Epithelial cell of prostate (primary cell): ENCODE measurements at regions not wholly inside any gene's neighbourhood (a gene's known extent, or its start where the extent isn't known, plus 50 kb on each side); places are given as distances from the start of the nearest gene placed in this dataset.

Experiments used
- DNase-seq: peaks from one replicate; pipeline ENCODE4 v3.0.0-alpha.2; 2011; ENCODE audit warnings: low read depth, low spot score
- H3K27ac ChIP-seq: fragments of 450-650 bp; 2 replicates; pipeline ENCODE4 v1.5.1; 2017; ENCODE audit warnings: mild to moderate bottlenecking

DNA sequence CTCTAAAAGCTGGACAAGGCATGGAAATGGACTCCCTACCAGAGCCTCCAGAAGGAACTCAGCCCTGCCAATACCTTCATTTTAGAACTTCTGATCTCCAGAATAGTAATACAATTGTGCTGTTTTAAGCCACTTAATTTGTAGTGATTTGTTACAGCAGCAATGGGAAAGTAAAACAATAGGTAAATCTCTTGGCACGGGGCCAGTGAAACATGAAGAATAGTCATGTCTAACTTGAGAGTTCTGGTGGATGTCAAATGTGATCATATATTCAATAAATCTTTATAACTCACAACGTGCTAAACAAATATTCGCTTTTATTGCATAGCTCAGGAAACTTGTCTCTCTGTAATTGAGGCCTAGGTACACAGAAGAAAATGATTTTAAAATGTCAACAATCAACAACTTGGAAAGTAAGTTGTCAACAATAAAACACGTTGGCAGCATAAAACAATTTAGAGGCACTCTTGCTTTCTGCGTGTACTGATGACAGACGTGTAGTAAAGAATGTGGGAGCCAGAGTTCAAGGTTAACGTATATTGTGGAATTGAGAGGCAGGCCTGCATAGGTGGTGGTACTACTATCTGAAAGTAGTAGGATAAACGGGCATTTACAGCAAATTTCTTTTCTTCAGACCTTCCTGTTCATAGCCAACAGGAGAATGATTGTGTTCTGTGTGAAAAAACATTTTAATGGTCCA lies 140.5 kb upstream of the OPRM1 start:
- H3K27ac ChIP-seq = no peak overlapping the region
- no peak for DNase-seq

DNA sequence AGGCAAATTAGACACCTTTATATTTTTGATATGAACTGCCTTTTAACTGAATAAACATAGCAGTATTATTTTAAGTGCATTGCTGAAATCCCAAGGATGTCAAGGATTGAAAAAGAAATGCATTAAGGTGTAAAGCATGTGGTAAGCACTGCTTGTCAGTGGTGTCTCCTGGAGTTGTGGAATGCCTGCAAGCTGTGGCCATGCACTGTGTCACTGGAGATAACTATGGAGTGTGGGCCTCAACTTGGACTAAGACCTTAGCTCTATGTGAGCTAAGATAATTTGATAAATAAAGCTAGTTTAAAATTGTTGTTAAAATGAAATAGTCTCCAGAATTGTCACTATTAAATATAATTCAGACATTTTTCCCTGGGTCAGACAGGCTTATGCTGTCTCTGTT lies 156.6 kb upstream of the OPRM1 start:
- H3K27ac ChIP-seq = no peak overlapping the region
- no peak for DNase-seq

DNA sequence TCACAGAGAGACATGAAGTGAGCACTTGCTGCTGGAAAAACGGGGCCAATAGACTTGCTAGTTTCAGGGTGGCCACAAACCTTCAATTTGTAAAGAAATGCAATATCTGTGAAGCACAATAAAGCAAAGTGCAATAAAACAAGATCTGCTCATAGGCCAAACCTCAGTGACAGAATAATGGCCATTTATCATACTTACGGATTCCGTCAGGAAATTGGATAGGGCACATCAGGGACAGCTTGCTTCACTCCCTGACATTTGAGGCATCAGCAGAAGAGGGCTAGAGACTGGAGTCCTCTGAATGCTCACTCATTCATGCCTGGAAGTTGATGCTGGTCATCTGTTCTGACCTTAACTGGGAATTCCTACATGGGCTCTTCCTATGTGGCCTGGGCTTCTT lies 165.5 kb upstream of the OPRM1 start:
- DNase-seq = no peak

DNA sequence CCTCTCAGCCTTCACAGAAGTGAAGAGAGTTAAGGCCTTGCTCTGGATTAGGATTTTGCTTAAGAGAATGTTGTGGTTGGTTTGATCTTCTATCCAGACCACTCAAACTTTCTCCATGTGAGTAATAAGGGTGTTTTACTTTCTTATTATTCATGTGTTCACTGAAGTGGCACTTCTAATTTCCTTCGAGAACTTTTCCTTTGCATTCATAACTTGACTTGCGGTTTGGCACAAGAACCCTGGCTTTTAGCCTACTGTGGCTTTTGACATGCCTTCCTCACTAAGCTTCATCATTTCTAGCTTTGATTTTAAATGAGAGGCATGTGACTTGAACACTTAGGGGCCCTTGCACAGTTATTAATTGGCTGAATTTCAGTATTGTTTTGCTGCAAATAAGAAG lies 166.1 kb upstream of the OPRM1 start:
- DNase-seq = no peak
- H3K27ac ChIP-seq = no peak overlapping the region

More for the DNA sequence above, 165.5 kb upstream of the OPRM1 start:
- H3K27ac ChIP-seq = no peak overlapping the region

DNA sequence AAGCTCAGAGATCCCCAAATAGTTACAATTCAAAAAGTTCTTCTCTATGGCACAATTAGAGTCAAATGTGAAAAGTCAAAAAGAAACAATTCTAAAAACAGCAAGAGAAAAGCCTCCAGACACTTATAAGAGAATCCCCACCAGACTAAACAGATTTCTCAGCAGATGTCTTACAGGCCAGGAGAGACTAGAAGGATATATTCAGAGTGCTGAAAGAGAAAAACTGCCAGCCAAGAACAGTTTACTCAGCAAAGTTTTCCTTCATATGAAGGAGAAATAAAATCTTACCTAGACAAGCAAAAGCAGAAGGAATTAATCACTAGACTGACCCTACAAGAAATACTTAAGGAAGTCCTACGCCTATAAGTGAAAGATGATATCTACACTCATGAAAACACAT lies 176.1 kb upstream of the OPRM1 start:
- H3K27ac ChIP-seq = no peak overlapping the region
- no peak for DNase-seq

DNA sequence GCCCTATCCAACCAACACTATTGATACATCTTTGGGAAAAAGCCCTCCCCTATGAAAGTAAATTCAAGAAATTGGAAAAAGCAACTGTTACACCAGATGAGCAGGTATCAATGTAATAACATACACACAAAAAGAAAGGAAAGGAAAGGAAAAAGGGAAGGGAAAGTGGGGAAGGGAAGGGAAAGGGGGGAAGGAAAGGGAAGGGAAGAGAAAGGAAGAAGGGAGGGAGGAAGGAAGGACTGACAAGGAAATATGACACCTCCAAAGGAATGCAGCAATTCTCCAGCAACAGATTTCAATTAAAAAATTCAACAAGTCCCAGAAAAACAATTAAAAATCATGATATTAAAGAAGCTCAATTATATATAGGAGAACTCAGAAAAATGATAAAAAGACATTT lies 176.9 kb upstream of the OPRM1 start:
- H3K27ac ChIP-seq = no peak overlapping the region
- no peak for DNase-seq

DNA sequence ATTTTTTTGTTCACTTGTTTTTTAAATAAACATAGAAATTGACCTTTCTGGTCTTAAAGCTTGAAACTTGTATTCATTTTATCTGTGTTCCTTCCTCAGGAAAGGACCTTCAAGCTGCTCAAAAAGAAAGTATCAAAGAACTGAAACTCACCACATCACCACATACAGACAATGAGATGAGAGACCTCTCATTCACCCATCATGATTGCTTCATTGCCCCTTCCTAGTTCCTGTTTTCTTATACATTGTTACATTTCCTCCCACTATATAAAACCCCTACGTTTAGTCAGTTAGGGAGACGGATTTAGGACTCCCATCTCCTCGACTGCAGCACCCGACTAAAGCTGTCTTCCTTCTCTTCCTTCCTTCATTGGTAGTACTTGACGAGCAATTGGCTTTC lies 180.5 kb upstream of the OPRM1 start:
- no peak overlapping the region for H3K27ac ChIP-seq

DNA sequence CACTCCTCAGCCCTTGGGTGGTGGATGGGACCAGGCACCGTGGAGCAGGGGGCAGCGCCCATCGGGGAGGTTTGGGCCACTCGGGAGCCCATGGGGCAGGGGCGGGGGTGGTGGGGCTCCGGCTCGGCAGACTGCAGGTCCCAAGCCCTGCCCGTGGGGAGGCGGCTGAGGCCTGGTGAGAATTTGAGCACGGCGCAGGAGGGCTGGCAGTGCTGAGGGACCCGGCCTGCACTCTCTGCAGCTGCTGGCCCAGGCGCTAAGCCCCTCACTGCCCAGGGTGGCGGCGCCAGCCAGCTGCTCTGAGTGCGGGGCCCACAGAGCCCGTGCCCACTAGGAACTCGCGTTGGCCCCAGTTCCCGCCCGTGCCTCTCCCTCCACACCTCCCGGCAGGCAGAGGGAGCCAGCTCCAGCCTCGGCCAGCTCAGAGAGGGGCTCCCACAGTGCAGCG lies 182.1 kb upstream of the OPRM1 start:
- no peak overlapping the region for H3K27ac ChIP-seq

More for the DNA sequence above, 180.5 kb upstream of the OPRM1 start:
- no peak for DNase-seq

DNA sequence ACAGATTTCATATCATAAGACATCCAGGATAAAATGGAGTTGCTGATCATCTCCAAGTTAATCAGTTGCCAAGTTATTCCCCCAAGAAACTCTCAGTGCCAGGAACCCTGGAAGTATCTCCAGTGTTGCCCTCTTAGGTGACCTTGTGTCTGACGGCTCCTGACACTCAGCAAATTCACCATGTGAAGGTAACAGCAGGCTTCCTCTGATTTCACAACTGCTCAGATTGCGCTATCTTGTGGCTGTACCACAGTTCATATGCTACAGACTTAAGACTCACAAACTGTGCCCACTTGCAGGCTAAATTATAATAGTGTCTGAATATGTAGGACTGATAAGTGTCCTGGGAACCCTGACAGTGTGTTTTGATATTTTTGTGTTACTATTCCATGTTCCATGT lies 186.6 kb upstream of the OPRM1 start:
- DNase-seq = no peak
- H3K27ac ChIP-seq = no peak overlapping the region

More for the DNA sequence above, 182.1 kb upstream of the OPRM1 start:
- DNase-seq = no peak

DNA sequence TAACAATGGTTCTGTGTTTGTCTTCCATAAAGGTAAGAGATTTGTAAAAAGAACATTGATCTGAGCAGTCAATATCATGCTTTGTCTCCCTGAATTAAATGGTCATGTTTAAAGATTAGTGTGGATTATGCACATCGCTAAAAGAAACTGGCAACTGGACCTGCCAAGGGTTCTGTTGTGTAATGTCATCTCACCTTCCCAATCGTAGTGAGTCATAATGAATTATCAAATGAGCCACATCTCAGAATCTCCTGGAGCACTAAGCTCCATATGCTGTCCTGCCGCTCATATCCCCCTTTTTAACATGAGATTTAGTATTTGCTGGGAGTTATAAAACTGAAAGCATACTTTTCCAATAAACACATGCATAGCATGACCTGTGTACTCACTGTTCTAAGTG lies 187.0 kb upstream of the OPRM1 start:
- DNase-seq = no peak
- no peak overlapping the region for H3K27ac ChIP-seq

DNA sequence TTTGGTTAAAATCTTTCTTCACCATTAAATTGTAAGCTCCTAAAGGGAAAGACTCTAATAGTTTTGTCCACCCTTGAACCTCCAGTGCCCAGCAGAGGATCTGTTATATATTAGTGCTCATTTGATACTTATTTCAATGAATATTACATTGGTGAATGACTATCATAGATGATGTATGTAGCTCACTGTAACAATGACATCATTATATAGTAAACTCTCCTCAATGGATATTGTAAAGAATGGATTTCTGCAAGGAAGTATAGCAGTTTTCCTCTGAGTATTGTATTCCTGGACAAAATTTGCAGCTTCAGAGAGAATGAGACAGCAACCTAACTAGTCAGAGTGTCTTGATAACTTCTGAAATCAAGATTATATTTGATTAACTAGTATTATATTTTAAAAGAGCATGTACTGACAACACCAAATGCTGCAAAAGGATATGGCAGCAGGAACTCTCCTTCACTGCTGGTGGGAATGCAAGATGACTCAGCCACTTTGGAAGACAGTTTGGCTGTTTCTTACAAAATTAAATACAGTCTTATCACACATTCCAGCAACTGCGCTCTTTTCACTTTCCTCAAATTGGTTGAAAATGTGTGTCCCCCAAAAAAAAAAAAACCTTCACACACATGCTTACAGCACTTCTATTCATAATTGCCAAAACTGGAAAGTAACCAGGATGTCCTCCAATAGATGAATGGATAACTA lies 189.8 kb upstream of the OPRM1 start:
- DNase-seq = no peak
- no peak overlapping the region for H3K27ac ChIP-seq

DNA sequence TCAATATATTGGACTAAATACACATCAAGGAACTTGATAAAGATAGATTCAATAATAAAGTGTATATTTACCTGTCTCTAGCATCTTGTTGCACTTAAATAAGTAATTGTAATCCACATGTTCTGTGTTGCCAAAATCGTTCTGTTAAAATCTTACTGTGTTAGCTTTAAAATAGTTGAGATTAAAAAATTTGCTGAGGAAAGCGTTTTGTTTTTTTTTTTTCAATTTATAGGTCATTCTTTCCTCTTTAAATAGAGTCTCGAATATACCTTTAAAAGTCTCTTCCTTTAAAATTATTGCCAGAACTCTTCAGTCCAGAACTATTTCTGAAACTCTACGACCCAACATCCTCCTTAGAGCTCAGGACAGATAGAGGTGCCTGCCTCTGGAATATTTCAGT lies 195.6 kb upstream of the OPRM1 start:
- no peak for DNase-seq
- H3K27ac ChIP-seq = no peak overlapping the region

DNA sequence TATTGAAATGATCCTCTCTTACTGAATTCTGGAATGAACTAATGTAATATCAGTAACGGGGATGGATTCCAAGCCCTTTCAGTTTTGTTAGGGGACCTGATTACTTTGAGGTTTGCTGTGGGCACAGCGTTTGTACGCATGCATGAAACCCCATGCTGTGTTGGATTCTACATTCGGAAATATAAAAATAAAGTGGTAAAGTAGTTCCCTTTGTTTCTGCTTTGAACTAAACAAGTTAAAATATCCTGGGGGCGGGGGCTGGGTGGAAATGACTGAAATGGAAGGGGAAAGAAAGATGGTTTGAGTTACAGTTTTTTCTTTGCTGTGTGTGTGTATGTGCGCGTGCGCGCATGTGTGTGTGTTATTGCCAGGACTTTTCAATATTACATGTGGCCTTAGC lies 196.5 kb upstream of the OPRM1 start:
- no peak for DNase-seq
- no peak overlapping the region for H3K27ac ChIP-seq

DNA sequence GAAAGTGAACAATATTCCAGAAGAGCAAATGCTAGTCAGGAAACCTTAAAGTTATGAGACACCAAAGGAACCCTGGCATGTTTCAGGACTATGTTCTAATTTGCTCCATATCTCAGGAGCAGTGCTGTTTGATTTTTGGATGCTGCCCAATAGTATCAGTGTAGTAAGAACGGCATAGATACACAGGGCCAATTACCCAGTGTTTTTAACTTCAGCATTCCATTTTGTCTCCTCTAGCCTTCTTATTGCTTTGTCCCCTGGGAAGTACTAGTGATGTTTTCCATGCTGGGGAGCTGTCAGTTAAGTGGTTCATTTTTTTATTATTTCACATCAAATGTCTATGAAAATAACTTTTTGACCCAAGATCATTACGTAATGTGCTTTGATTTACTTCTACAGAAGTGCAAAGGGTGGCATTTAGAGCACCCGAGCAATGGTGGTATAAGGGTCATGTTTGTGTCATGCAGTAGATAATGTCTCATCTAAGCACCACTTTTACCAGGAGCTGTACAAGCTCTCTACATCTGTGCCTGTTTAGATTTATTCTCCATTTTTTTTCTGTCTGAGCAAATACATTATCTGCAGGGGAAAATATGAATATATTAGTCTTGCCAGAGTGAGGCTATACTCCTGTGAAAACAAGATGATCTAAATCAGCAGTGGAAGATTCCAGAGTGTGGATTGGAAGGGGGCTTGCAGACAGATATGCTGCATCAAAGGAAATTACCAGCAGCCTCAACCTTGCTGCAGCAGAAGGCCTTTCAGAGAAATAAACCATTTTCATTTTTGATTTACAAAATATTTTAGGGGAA lies 198.8 kb upstream of the OPRM1 start:
- no peak overlapping the region for H3K27ac ChIP-seq
- no peak for DNase-seq

DNA sequence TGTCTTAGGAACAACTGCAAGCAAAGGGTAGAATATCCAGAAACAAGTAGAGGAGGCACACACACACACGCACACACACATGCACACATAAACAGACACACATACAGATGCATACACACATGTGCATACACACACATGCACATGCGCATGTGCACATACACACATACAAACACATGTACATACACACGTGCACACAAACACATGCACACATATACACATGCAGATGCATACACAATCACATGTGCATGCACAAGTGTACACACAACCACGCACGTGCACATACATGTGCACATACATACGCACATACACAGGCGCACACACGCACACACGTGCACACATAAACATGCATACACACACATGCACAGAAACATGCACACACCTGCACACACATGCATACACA lies 206.5 kb upstream of the OPRM1 start:
- no peak overlapping the region for H3K27ac ChIP-seq
- no peak for DNase-seq

DNA sequence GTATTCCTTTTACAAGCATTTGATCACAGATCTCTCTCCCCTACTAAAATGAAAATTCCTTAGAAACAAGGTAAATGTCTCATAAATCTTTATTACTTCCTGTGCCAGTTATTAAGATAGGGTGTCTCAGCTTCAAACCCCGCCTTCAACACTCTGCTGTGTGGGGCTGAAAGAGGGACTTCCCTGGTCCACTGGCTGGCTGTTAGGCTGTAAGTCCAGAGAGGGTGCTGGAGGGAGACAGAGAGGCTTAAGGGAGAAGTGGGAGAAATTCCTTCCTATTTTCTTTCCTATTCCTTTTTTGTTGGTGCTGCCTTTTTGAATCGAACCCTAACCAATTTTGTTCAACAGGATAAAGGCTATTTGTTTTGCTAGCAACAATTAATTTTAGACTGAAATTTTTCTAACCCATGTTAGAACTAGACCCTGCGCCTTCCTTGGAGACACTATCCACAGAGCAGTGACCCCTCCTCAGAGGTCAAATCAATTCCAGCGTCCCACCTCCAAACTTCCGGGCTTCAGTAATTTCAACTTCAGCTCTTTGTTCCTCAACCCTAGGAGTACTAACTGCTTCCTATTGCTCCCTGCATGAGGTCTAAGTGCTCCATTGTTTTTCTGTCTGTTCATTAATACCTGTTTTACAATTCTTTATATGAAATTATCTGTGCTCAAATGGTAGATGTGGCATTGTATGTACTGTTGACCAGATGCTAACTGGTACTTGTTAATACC lies 207.5 kb upstream of the OPRM1 start:
- H3K27ac ChIP-seq = no peak overlapping the region
- no peak for DNase-seq

DNA sequence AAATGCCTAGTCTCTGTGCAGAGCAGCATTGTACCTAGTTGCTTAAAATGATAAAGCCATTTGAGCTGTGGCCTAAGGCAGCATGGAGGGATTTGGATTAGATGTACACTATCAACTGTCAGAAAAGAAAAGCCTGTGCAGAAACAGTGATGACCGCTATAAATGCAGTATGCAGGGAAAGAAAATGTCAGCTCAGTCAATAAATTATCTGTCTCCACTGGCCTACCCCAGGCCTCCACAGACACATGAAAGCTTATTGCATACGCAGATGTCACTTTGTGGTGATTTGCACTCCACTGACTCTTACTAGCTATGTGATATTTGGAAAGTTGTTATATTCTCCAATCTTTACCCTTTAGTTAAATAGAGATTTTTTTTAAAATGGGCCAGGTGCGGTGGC lies 221.9 kb upstream of the OPRM1 start:
- no peak for DNase-seq
- no peak overlapping the region for H3K27ac ChIP-seq

DNA sequence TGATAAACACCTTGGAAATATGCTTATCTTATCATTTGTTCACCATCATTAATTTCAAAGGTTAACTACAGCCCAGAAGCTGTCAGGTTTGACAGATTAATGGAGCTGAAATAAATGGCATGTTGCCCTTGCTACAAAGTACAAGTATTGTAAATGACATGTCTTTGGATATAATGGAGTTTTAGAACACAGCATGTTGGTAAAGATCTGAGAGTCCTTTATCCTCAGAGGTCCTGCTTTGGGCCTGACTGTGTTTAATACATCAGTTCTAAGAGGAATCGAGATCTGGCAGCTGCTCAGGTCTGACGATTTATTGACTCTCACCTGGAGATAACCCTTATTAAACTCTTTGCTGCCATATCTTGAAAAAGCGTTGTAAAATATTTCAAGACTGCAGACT lies 222.7 kb upstream of the OPRM1 start:
- no peak overlapping the region for H3K27ac ChIP-seq
- DNase-seq = no peak

DNA sequence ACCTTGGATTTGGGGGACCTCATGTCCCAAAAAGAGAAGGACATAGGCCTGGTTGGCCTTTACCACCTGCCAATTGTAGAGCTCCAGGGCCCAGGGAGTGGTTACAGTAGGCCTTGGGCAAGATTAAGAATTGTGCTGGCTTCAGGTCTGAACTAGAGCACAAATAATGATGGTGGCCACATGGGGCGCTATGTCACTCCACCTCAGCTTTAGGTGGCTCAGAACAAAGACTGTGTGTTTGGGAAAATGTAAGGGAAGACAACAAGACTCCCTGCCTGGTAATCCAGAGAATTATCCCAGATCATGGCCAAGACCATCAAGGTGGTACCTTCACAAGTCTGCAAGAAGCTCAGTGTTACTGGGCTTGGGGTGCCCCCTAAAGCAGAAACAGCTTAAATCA lies 224.9 kb upstream of the OPRM1 start:
- DNase-seq = no peak
- H3K27ac ChIP-seq = no peak overlapping the region

DNA sequence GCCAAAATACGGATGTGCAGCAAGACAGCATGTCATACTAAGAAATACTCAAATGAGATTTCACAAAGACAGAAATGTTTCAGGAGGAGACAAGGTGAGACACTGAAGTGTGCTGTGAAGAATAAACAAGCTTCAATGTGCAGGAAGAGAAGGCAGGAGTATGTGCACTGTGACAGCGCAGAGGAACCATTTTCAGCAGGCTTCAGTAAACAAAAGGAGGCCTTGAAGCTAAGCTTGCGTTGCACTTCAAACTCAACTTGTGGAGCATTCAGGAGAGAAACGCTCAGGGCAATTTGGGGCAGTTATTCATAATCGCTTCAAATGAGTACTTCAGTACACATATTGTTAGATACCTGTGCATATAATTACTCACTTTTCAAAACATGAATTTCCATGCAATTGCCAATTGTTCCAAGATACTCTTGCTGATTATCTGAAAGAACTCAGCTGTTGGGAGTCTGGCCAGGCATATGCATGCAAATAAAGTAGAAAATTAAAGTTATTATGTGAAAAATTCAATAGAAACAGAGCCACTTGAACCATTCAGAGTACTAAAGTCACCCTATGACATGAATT lies 234.2 kb upstream of the OPRM1 start:
- DNase-seq = no peak
- H3K27ac ChIP-seq = no peak overlapping the region
